Activated CD4-positive, alpha-beta T cell treated with anti-CD3 and anti-CD28 coated beads, Interleukin-2, amount 10 ng/mL, durations not matched to agents 7 days and 5 days (primary cell): ENCODE measurements at regions not wholly inside any gene's neighbourhood (a gene's known extent, or its start where the extent isn't known, plus 50 kb on each side); places are given as distances from the start of the nearest gene placed in this dataset.
"Not testable (repeated sequence)": the region's sequence is repeated elsewhere in the genome, so short reads cannot be mapped to it uniquely, and the experiment has no call there.

Experiments used
- CTCF ChIA-PET: fragments of 350-600 bp; sonication (Branson Sonifier 250); formaldehyde crosslinking; loops from one replicate; lab custom pipeline; 2021; ENCODE audit warnings: antibody characterized with exemption; lab: Charles Lee
- POLR2A ChIA-PET: fragments of 350-600 bp; sonication (Branson Sonifier 250); formaldehyde crosslinking; loops from one replicate; lab custom pipeline; 2021; ENCODE audit warnings: antibody characterized with exemption; lab: Charles Lee
- DNase-seq: peaks from one replicate; pipeline ENCODE4 v3.0.0-alpha.2; 2020
- H3K27ac Mint-ChIP-seq: one replicate; pipeline ENCODE4 v1.8.0; 2021; ENCODE audit warnings: mild to moderate bottlenecking, moderate library complexity, mixed read lengths
- H3K27me3 Mint-ChIP-seq: one replicate; pipeline ENCODE4 v1.8.0; 2021; ENCODE audit warnings: mixed read lengths
- H3K36me3 Mint-ChIP-seq: one replicate; pipeline ENCODE4 v1.8.0; 2021; ENCODE audit warnings: low read depth, mixed read lengths
- H3K4me1 Mint-ChIP-seq: one replicate; pipeline ENCODE4 v1.8.0; 2021; ENCODE audit warnings: mixed read lengths
- H3K4me3 Mint-ChIP-seq: one replicate; pipeline ENCODE4 v1.8.0; 2021; ENCODE audit warnings: mild to moderate bottlenecking, moderate library complexity, mixed read lengths
- H3K9me3 Mint-ChIP-seq: one replicate; pipeline ENCODE4 v1.8.0; 2021; ENCODE audit warnings: mixed read lengths

DNA sequence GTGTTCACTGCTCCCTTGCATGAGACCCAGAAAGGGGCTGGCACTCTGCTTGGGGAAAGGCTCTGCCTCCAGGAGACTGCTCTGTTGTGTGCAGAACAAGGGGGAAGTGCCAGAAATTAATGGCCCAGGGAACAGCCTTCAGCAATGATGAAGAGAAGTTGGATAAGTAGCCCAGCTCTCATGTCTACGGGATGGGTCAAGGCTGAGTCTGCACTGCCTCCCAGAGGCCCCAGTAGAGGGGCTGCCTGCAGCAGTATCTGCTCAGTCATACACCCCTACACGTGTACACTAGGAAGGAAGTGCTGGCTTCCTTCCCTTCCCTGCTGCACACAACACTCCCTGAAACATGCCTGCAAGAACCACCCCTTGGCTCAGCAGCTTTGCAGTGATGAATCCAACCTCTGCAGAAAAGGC is 54.6 kb upstream of the URI1 start:
- peaks cover 3% of the 10 kb centered on the region for H3K9me3 Mint-ChIP-seq
- H3K4me3 Mint-ChIP-seq = no peak overlapping the region
- H3K27me3 Mint-ChIP-seq = no peaks in the 10 kb centered on the region
- no peaks in the 10 kb centered on the region for H3K36me3 Mint-ChIP-seq
- CTCF ChIA-PET = interaction anchor here (1.1 kb wide), 1 partner anchor 59 kb away, joined by 3 read pairs; no protein-coding TSS in a partner anchor
- H3K4me1 Mint-ChIP-seq = peaks cover 20% of the 10 kb centered on the region
- POLR2A ChIA-PET = no interaction called here
- no peak overlapping the region for H3K27ac Mint-ChIP-seq
- DNase-seq = no peak

DNA sequence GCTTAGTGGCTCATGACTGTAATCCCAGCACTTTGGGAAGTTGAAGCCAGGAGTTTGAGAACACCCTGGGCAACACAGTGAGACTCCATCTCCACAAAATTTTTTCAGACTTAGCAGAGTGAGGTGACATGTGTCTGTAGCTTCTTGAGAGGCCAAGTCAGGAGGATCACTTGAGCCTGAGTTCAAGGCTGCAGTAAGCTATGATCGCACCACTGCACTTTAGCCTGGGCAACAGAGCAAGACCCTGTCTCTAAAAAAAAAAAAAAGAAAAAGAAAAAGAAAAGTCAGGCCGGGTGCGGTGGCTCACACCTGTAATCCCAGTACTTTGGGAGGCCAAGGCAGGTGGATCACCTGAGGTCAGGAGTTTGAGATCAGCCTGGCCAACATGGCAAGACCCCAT is 54.0 kb upstream of the URI1 start:
- peaks cover 20% of the 10 kb centered on the region for H3K4me1 Mint-ChIP-seq
- H3K36me3 Mint-ChIP-seq, H3K9me3 Mint-ChIP-seq, H3K27me3 Mint-ChIP-seq, H3K27ac Mint-ChIP-seq, CTCF ChIA-PET, DNase-seq, H3K4me3 Mint-ChIP-seq, POLR2A ChIA-PET: not testable (repeated sequence)

DNA sequence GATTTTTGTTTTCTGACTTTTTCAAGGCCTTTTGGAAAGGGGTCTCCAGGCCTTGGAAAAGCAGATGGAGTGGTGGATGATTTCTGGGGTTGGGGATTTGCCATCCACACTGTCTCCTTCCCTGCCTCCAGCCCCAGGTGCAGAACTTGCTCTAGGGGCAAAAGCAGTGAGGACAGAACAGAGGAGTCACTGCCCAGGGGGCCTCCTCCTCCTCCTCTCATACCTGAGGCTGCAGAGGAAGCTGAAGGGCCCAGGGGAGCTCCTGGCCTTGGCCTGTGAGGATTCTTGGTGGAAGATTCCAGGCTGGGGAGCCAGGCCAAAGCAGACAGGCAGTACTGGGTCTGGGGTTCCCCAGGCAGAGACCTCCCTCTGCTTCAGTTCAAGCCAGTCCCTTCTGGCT is 52.3 kb upstream of the URI1 start:
- ChIA-PET CTCF (no interaction called here), POLR2A (no interaction called here)
- H3K9me3 Mint-ChIP-seq = peaks cover 3% of the 10 kb centered on the region
- H3K4me1 Mint-ChIP-seq = peaks cover 20% of the 10 kb centered on the region
- no peaks in the 10 kb centered on the region for H3K36me3 Mint-ChIP-seq
- DNase-seq = no peak
- H3K27me3 Mint-ChIP-seq = no peaks in the 10 kb centered on the region
- no peak overlapping the region for H3K4me3 Mint-ChIP-seq
- H3K27ac Mint-ChIP-seq = no peak overlapping the region

DNA sequence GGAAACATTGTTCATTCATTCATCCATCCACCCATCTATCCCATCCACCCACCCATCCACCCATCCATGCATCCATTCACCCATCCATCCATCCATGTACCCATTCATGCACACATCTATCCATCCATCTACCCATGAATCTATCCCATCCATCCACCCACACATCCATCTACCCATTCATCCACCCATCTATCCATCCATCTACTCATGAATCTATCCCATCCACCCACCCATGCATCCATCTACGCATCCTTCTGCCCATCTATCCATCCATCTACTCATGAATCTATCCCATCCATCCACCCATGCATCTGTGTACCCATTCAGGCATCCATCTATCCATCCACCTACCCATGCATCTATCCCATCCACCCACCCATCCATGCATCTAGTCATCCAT is 51.6 kb upstream of the URI1 start:
- H3K4me1 Mint-ChIP-seq = peaks cover 20% of the 10 kb centered on the region
- H3K36me3 Mint-ChIP-seq = no peaks in the 10 kb centered on the region
- peak overlapping the region; percentile 13 for H3K27ac Mint-ChIP-seq
- no peak for DNase-seq
- ChIA-PET POLR2A (no interaction called here), CTCF (no interaction called here)
- no peak overlapping the region for H3K4me3 Mint-ChIP-seq
- H3K9me3 Mint-ChIP-seq = peaks cover 3% of the 10 kb centered on the region
- no peaks in the 10 kb centered on the region for H3K27me3 Mint-ChIP-seq
